HCT116 (cell line): ENCODE measurements at regions not wholly inside any gene's neighbourhood (a gene's known extent, or its start where the extent isn't known, plus 50 kb on each side); places are given as distances from the start of the nearest gene placed in this dataset.
A peak's percentile ranks its signal among the peaks of the same experiment; 100 is the strongest.

Experiments
- ATAC-seq: fragments of 200-7000 bp; cut with Tn5 transposase; 2 replicates; pipeline ENCODE4 v1.9.1; 2020; ENCODE audit warnings: mild to moderate bottlenecking, moderate library complexity
- BruUV-seq: library from RNA; stranded (reverse); fragments of 400-500 nt; replicated peaks from 2 replicates; lab custom pipeline; 2021; lab: Mats Ljungman, UMichigan
- CTCF ChIA-PET: fragments of 300-600 bp; sonication (Branson Sonifier 250); formaldehyde crosslinking; loops from one replicate; lab custom pipeline; 2021; ENCODE audit warnings: antibody characterized with exemption; lab: Charles Lee
- POLR2A ChIA-PET: fragments of 300-600, 350-600 bp; sonication (Branson Sonifier 250); formaldehyde crosslinking; loops from one replicate; lab custom pipeline; 2021; ENCODE audit warnings: antibody characterized with exemption; lab: Charles Lee
- RAD21 ChIA-PET, 2 experiments: fragments of 300-600 bp; sonication (Branson Sonifier 250); formaldehyde crosslinking; loops; one replicate each; lab custom pipeline; 2023; ENCODE audit warnings: low total read pairs in 2 of 2; ENCODE audit not compliant: uncharacterized antibody in 2 of 2, unreplicated experiment in 2 of 2, low non-redundant PET in 1 of 2; lab: Charles Lee
- DNase-seq: peaks from one replicate; pipeline ENCODE4 v3.0.0-alpha.2; 2010; ENCODE audit warnings: low read depth, low spot score
- H2AFZ ChIP-seq: fragments of 200-600 bp; shearing (Covaris generic), sonication (generic); 2 replicates; pipeline ENCODE4 v1.6.1; 2017; ENCODE audit warnings: low read depth, mixed run types, mixed read lengths, antibody characterized with exemption, low read length; ENCODE audit not compliant: poor library complexity, severe bottlenecking
- H3K27ac ChIP-seq: 2 replicates; pipeline ENCODE4 v1.5.1; 2012; ENCODE audit warnings: low read depth, low read length
- H3K27me3 ChIP-seq: fragments of 200-600 bp; sonication (generic); 2 replicates; pipeline ENCODE4 v1.6.1; 2016; ENCODE audit warnings: mixed run types, low read length, mixed read lengths; ENCODE audit not compliant: insufficient read depth
- H3K36me3 ChIP-seq, 2 experiments: fragments of 200-500 bp in 1 of 2; fragments of 200-600 bp in 1 of 2; sonication (Bioruptor generic) in 1 of 2; sonication (generic) in 1 of 2; 2 replicates each; pipeline versions ENCODE4 v1.5.1 to v1.6.1; 2014 to 2016; ENCODE audit warnings: low read length in 2 of 2, inconsistent platforms in 1 of 2, mixed read lengths in 1 of 2, mixed run types in 1 of 2; ENCODE audit not compliant: insufficient read depth in 2 of 2, control insufficient read depth in 1 of 2
- H3K4me1 ChIP-seq, 2 experiments: fragments of 200-600 bp in 1 of 2; sonication (generic) in 1 of 2; 2 replicates each; pipeline versions ENCODE4 v1.5.1 to v1.6.1; 2012 to 2017; ENCODE audit warnings: low read length in 2 of 2, inconsistent platforms in 1 of 2, mild to moderate bottlenecking in 1 of 2, mixed read lengths in 1 of 2, mixed run types in 1 of 2, moderate library complexity in 1 of 2; ENCODE audit not compliant: insufficient read depth in 2 of 2, control insufficient read depth in 1 of 2
- H3K4me2 ChIP-seq: fragments of 200-600 bp; sonication (generic); 2 replicates; pipeline ENCODE4 v1.6.1; 2017; ENCODE audit warnings: mixed run types, low read length, mixed read lengths
- H3K4me3 ChIP-seq, 2 experiments: fragments of 200-600 bp in 1 of 2; sonication (generic) in 1 of 2; replicated peaks in 1 of 2; 2 replicates each; pipeline ENCODE4 v1.5.1; 2011 to 2016; ENCODE audit warnings: low read length in 2 of 2, control low read depth in 1 of 2, low read depth in 1 of 2, mild to moderate bottlenecking in 1 of 2, mixed read lengths in 1 of 2, mixed run types in 1 of 2
- H3K79me2 ChIP-seq: fragments of 200-600 bp; sonication (generic); 2 replicates; pipeline ENCODE4 v1.6.1; 2017; ENCODE audit warnings: mild to moderate bottlenecking, mixed run types, low read length, moderate library complexity, mixed read lengths; ENCODE audit not compliant: insufficient read depth
- H3K9ac ChIP-seq: fragments of 200-600 bp; sonication (generic); 2 replicates; pipeline ENCODE4 v1.6.1; 2016; ENCODE audit warnings: low read length, mixed read lengths
- H3K9me2 ChIP-seq: fragments of 200-600 bp; sonication (generic), shearing (Covaris generic); 2 replicates; pipeline ENCODE4 v1.6.1; 2017; ENCODE audit warnings: mixed run types, mild to moderate bottlenecking, moderate library complexity; ENCODE audit not compliant: insufficient read depth
- H3K9me3 ChIP-seq, 2 experiments: fragments of 200-500 bp in 1 of 2; fragments of 200-600 bp in 1 of 2; sonication (Bioruptor generic) in 1 of 2; sonication (generic) in 1 of 2; 2 replicates each; pipeline ENCODE4 v1.6.1; 2014 to 2017; ENCODE audit warnings: low read length in 2 of 2, mixed read lengths in 2 of 2, inconsistent platforms in 1 of 2, low read depth in 1 of 2, mild to moderate bottlenecking in 1 of 2, mixed run types in 1 of 2, moderate library complexity in 1 of 2; ENCODE audit not compliant: control insufficient read depth in 1 of 2, insufficient read depth in 1 of 2
- H4K20me1 ChIP-seq: fragments of 200-600 bp; sonication (generic), shearing (Covaris generic); 2 replicates; pipeline ENCODE4 v1.6.1; 2017; ENCODE audit warnings: mixed run types, mild to moderate bottlenecking, moderate library complexity; ENCODE audit not compliant: insufficient read depth
- ATF3 ChIP-seq: IDR thresholded peaks from 2 replicates; pipeline ENCODE4 v1.6.1; 2012
- CTCF ChIP-seq, 3 experiments: fragments of 200-600 bp in 1 of 3; sonication (generic) in 1 of 3; IDR thresholded peaks in 2 of 3; conservative IDR thresholded peaks in 1 of 3; 2 replicates each; pipeline ENCODE4 v1.5.1; 2012 to 2017; ENCODE audit warnings: low read depth in 2 of 3, low read length in 2 of 3, antibody characterized with exemption in 1 of 3, borderline replicate concordance in 1 of 3, control low read depth in 1 of 3, mild to moderate bottlenecking in 1 of 3, mixed read lengths in 1 of 3, mixed run types in 1 of 3, moderate library complexity in 1 of 3; ENCODE audit not compliant: insufficient read depth in 1 of 3
- EGR1 ChIP-seq: IDR thresholded peaks from 2 replicates; pipeline ENCODE4 v1.6.1; 2012; ENCODE audit warnings: low read depth
- ELF1 ChIP-seq: IDR thresholded peaks from 2 replicates; pipeline ENCODE4 v1.6.1; 2012; ENCODE audit warnings: low read depth, borderline replicate concordance
- EZH2 ChIP-seq: fragments of 200-600 bp; sonication (generic); IDR thresholded peaks from 2 replicates; pipeline ENCODE4 v1.6.1; 2017; ENCODE audit warnings: antibody characterized with exemption, mixed run types
- JUND ChIP-seq: IDR thresholded peaks from 2 replicates; pipeline ENCODE4 v1.6.1; 2012
- YY1 ChIP-seq: IDR thresholded peaks from 2 replicates; pipeline ENCODE4 v1.6.1; 2011; ENCODE audit warnings: low read length, low read depth, moderate library complexity, mild to moderate bottlenecking; ENCODE audit not compliant: insufficient replicate concordance; ENCODE audit errors: extremely low read depth
- intact Hi-C: fragments of 100-400 bp; cut with micrococcal nuclease; formaldehyde crosslinking; loops from 2 replicates; pipeline ENCODE4 v1.10.0; 2022
- TF ChIP-seq, protein P1 (sequence below): IDR thresholded peaks from 2 replicates; pipeline ENCODE4 v1.6.1; 2011; ENCODE audit warnings: mild to moderate bottlenecking, low read length, moderate library complexity; ENCODE audit not compliant: insufficient replicate concordance; ENCODE audit errors: extremely low read depth
- TF ChIP-seq, protein P2 (sequence below): IDR thresholded peaks from 2 replicates; pipeline ENCODE4 v1.6.1; 2012

DNA sequence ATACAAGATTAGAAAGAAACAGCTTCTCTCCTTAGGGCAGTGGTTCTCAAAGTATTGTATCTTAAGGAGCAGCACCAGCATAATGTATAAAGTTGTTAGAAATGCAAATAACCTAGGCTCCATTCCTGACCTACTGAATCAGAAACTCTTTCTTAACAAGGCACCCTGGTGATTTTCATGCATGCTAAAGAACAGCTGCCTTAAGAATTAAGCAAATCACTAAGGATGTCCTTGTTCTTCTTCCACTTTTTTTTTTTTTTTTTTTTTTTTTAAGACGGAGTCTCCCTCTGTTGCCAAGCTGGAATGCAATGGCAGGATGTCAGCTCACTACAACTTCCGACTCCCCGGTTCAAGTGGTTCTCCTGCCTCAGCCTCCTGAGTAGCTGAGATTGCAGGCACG, 1095.2 kb upstream of the EDIL3 start:
- H3K79me2 ChIP-seq = no peaks in the 10 kb centered on the region
- CTCF ChIA-PET = no interaction called here
- intact Hi-C loops = no loop called here

DNA sequence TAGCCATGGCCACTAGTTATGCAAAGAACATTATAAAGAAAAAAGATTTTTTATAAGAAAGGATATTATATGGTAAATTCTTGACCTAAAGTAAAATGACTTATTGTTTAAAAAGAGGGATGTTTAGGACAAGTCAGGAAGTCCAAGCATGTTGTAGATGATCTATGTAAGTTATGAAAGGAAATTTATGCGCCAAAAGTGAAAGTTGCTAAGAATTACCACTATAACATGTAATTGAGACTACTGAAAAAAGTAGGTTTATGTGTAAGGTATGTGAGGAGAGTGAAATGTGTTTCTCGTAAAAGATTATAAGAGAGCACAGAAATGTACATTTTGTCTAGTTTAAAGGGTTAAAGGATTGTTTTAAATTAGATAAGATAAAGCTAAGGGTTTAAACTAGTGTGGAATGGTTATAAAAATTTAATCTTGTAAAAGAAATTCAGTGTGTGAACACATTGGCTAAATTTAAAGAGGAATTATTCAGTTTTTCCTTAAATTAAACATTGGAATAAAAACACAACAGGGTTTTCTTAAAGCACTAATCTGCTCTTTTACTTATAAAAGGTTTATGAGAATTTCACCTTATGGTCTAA, 1100.4 kb upstream of the EDIL3 start:
- Histone ChIP-seq H3K4me3 (no peak overlapping the region), H3K27ac (no peak overlapping the region), H3K79me2 (no peaks in the 10 kb centered on the region), H3K9ac (no peak overlapping the region), H3K9me3 (peaks cover 0 to 5% of the 10 kb centered on the region in 2 experiments; a peak in 1 of 4 replicates), H2AFZ (no peak overlapping the region), H3K4me1 (no peaks in the 10 kb centered on the region), H3K4me2 (no peak overlapping the region), H3K9me2 (no peaks in the 10 kb centered on the region; the same call in 1 of the 2 replicates), H3K27me3 (no peaks in the 10 kb centered on the region), H4K20me1 (no peaks in the 10 kb centered on the region), H3K36me3 (no peaks in the 10 kb centered on the region)
- RAD21 ChIA-PET = no interaction called here
- intact Hi-C loops = no loop called here
- no TSS peak for BruUV-seq
- ATAC-seq = no peak
- POLR2A ChIA-PET = no interaction called here
- no peak for TF ChIP-seq CTCF (IDR thresholded peaks at IDR 0.05 in 2 of 3, conservative IDR thresholded peaks at IDR 0.05 in 1 of 3; ENCODE audit: borderline replicate concordance in 1 of 3, insufficient read depth in 1 of 3, low read depth in 2 of 3, low read length in 2 of 3)
- TF ChIP-seq, protein P1, sequence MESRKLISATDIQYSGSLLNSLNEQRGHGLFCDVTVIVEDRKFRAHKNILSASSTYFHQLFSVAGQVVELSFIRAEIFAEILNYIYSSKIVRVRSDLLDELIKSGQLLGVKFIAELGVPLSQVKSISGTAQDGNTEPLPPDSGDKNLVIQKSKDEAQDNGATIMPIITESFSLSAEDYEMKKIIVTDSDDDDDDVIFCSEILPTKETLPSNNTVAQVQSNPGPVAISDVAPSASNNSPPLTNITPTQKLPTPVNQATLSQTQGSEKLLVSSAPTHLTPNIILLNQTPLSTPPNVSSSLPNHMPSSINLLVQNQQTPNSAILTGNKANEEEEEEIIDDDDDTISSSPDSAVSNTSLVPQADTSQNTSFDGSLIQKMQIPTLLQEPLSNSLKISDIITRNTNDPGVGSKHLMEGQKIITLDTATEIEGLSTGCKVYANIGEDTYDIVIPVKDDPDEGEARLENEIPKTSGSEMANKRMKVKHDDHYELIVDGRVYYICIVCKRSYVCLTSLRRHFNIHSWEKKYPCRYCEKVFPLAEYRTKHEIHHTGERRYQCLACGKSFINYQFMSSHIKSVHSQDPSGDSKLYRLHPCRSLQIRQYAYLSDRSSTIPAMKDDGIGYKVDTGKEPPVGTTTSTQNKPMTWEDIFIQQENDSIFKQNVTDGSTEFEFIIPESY = no peak
- TF ChIP-seq ATF3 = no peak
- no peak for TF ChIP-seq YY1
- TF ChIP-seq ELF1 = no peak
- no peak for TF ChIP-seq EGR1
- no peak for TF ChIP-seq JUND
- CTCF ChIA-PET = no interaction called here
- peak; percentile 10 for DNase-seq

More for the DNA sequence above, 1095.2 kb upstream of the EDIL3 start:
- no peaks in the 10 kb centered on the region for H4K20me1 ChIP-seq
- H3K9ac ChIP-seq = no peak overlapping the region
- POLR2A ChIA-PET = no interaction called here
- H3K27ac ChIP-seq = no peak overlapping the region
- no peak for ATAC-seq
- no peaks in the 10 kb centered on the region for H3K4me1 ChIP-seq
- no peaks in the 10 kb centered on the region for H3K36me3 ChIP-seq
- TF ChIP-seq, protein P2, sequence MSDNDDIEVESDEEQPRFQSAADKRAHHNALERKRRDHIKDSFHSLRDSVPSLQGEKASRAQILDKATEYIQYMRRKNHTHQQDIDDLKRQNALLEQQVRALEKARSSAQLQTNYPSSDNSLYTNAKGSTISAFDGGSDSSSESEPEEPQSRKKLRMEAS = no peak
- no peak for TF ChIP-seq EZH2
- TF ChIP-seq, all 23 proteins: peak for 0
- RAD21 ChIA-PET = no interaction called here
- Histone ChIP-seq H3K27me3 (no peaks in the 10 kb centered on the region), H3K9me2 (no peaks in the 10 kb centered on the region), H3K4me3 (no peak overlapping the region), H2AFZ (no peak overlapping the region), H3K4me2 (no peak overlapping the region), H3K9me3 (peaks cover 0 to 5% of the 10 kb centered on the region in 2 experiments; a peak in 1 of 4 replicates)
- BruUV-seq = no TSS peak
- no peak for DNase-seq
